Lung (tissue), 11 donors: ENCODE measurements at regions not wholly inside any gene's neighbourhood (a gene's known extent, or its start where the extent isn't known, plus 50 kb on each side); places are given as distances from the start of the nearest gene placed in this dataset.

Source experiments
- ATAC-seq: fragments of 200-7000 bp; cut with Tn5 transposase; one replicate; pipeline ENCODE4 v1.9.1; 2020; ENCODE audit warnings: moderate number of reproducible peaks; ENCODE audit not compliant: insufficient read depth, low FRiP score
- DNase-seq, 3 donors: peaks; one replicate each; pipeline ENCODE4 v3.0.0-alpha.2; 2013 to 2017
- H3K27ac ChIP-seq, 2 donors: one replicate each; pipeline ENCODE4 v1.5.1; 2013; ENCODE audit warnings: mild to moderate bottlenecking in 2 of 2, moderate library complexity in 2 of 2, control low read depth in 1 of 2, inconsistent platforms in 1 of 2, low read depth in 1 of 2, low read length in 1 of 2
- H3K27me3 ChIP-seq, 3 donors: one replicate each; pipeline ENCODE4 v1.5.1; 2013; ENCODE audit warnings: low read length in 2 of 3; ENCODE audit not compliant: control insufficient read depth in 3 of 3, insufficient read depth in 3 of 3
- H3K36me3 ChIP-seq, 4 donors: one replicate each; pipeline ENCODE4 v1.5.1; 2013; ENCODE audit warnings: low read length in 4 of 4, mild to moderate bottlenecking in 1 of 4, moderate library complexity in 1 of 4; ENCODE audit not compliant: control insufficient read depth in 4 of 4, insufficient read depth in 4 of 4
- H3K4me1 ChIP-seq, 5 donors: one replicate each; pipeline ENCODE4 v1.5.1; 2013; ENCODE audit warnings: low read length in 5 of 5, mild to moderate bottlenecking in 2 of 5, moderate library complexity in 1 of 5; ENCODE audit not compliant: control insufficient read depth in 5 of 5, insufficient read depth in 5 of 5
- H3K4me3 ChIP-seq: one replicate; pipeline ENCODE4 v1.5.1; 2013; ENCODE audit warnings: mild to moderate bottlenecking, control low read depth, moderate library complexity
- H3K9ac ChIP-seq, 2 donors: one replicate each; pipeline ENCODE4 v1.5.1; 2013; ENCODE audit warnings: low read length in 2 of 2, control low read depth in 1 of 2; ENCODE audit not compliant: insufficient read depth in 1 of 2
- H3K9me3 ChIP-seq, 4 donors: one replicate each; pipeline ENCODE4 v1.5.1; 2013; ENCODE audit warnings: low read length in 3 of 4, mild to moderate bottlenecking in 1 of 4, moderate library complexity in 1 of 4; ENCODE audit not compliant: control insufficient read depth in 4 of 4, insufficient read depth in 3 of 4
- WGBS, 2 donors: extraction: QIAGEN DNeasy Blood & Tissue Kit; methylation state at CpG; one replicate each; pipeline ENCODE4 v1.1.7; 2013; 5-methylcytosine and 5-hydroxymethylcytosine counted together
- TF ChIP-seq, protein P1 (sequence below): IDR thresholded peaks from 2 replicates; pipeline ENCODE4 v1.5.1; 2012; ENCODE audit warnings: mild to moderate bottlenecking; ENCODE audit errors: control extremely low read depth, extremely low read depth
- donor health status: control.
- donor health status: control.
- donor health status: Bipolar disorder and iron deficiency.
- donor health status: healthy.
- donor health status: DM: yes; HTN: yes; CAD: no.

DNA sequence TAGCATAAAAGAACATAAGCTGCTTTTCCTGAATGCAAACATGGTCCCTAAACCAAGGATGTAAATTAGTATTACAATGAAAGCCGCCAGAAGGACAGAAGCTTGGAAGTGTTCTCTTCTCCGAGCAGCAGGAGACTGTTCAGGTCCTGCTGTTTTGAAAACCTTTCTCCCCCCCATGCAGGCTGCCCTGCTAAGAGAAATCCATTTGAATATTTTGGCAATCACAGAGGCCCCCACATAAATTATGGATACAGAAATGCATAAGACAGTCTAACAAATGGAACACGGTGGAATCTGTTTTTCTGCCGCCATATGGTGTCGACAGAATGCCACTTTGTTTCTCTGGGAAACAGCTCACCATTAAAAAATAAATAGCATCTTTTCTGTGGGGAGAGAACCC is 600.4 kb upstream of the KLHL29 start:
- 73 to 80% methylated on average over 5 of the region's 5 CpGs for WGBS, 2 donors
- no peaks in the 10 kb centered on the region for H3K9me3 ChIP-seq
- H3K36me3 ChIP-seq = no peaks in the 10 kb centered on the region
- no peak overlapping the region for H3K9ac ChIP-seq
- H3K4me1 ChIP-seq = no peaks in the 10 kb centered on the region
- H3K27ac ChIP-seq = no peak overlapping the region
- peak in 2 of 3 donors; percentile 2 for DNase-seq
- TF ChIP-seq, protein P1, sequence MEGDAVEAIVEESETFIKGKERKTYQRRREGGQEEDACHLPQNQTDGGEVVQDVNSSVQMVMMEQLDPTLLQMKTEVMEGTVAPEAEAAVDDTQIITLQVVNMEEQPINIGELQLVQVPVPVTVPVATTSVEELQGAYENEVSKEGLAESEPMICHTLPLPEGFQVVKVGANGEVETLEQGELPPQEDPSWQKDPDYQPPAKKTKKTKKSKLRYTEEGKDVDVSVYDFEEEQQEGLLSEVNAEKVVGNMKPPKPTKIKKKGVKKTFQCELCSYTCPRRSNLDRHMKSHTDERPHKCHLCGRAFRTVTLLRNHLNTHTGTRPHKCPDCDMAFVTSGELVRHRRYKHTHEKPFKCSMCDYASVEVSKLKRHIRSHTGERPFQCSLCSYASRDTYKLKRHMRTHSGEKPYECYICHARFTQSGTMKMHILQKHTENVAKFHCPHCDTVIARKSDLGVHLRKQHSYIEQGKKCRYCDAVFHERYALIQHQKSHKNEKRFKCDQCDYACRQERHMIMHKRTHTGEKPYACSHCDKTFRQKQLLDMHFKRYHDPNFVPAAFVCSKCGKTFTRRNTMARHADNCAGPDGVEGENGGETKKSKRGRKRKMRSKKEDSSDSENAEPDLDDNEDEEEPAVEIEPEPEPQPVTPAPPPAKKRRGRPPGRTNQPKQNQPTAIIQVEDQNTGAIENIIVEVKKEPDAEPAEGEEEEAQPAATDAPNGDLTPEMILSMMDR = no peak
- no peaks in the 10 kb centered on the region for H3K27me3 ChIP-seq
- ATAC-seq = no peak
- no peak overlapping the region for H3K4me3 ChIP-seq

DNA sequence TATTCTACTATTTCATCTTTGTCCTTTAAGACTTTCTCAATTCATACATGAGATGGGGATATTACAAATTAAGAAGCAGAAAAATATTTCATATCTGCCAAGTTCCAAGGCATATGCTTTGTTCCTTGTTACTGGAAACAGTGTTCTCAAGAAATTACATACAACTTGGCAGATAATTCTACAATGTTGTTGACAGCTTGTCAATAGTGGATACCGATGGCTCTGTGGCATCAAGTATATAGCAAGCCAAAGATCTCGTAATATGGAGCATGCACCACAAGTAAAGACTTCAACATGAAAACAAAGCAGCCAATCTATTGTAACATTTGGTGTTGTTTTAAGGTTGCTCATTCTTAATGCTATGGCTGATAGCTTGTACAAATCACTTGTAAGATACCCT is 598.2 kb upstream of the KLHL29 start:
- no peaks in the 10 kb centered on the region for H3K27me3 ChIP-seq
- DNase-seq (no peak), ATAC-seq (no peak)
- H3K9ac ChIP-seq = no peak overlapping the region
- no peak overlapping the region for H3K4me3 ChIP-seq
- no peaks in the 10 kb centered on the region for H3K4me1 ChIP-seq
- H3K27ac ChIP-seq = no peak overlapping the region
- no peaks in the 10 kb centered on the region for H3K9me3 ChIP-seq
- 89 to 91% methylated on average over 2 of the region's 2 CpGs for WGBS, 2 donors
- TF ChIP-seq, protein P1 = no peak
- H3K36me3 ChIP-seq = no peaks in the 10 kb centered on the region

DNA sequence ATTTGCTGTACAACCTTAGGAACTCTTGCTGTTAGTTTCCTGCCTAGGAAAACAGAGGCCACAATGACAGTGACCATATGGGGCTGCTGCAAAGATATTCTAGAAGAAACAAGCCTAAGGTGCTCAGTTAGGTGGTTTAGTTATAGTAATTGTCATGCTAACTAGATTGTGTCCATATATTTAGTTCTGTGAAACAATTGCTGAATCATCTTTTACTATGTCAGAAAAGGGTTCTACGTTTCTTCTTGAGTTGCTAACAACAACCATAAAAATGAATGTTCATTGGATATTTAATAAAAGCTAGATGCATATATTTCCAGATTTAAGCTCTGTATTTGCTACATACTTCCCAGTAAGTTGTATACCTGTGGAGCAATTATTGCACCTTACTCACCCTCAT is 597.2 kb upstream of the KLHL29 start:
- 70 to 74% methylated on average over 1 of the region's 1 CpG for WGBS, 2 donors
- Histone ChIP-seq H3K27ac (no peak overlapping the region), H3K36me3 (no peaks in the 10 kb centered on the region), H3K27me3 (no peaks in the 10 kb centered on the region), H3K4me3 (no peak overlapping the region), H3K4me1 (no peaks in the 10 kb centered on the region), H3K9ac (no peak overlapping the region), H3K9me3 (no peaks in the 10 kb centered on the region)
- DNase-seq (no peak), ATAC-seq (no peak)
- TF ChIP-seq, protein P1 = no peak

DNA sequence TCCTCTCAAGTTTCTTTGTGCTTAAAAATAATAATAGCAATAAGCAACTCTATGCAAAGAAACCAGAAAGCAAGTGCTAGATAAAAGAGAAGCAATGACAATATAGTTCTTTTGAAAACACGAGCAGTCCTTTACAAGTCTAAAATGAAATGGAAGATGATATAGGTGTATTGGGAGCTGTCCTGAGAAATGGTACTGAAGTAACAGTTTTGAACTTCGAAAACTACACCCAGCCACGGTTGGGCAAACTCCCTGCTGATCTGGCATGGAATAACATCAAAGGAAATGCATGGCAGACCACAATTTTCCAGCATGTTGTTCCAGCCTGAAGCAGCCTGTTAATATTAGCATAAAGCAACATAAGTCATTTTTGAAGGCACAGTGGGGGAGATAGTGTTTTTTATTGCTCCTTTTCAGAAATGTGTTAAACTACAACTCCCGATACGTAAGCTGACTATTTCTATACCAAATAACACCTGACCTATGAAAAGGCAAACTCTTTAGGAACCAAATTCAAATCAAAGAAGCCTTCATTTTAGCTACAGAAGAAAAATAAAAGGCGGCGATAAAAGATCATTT is 596.1 kb upstream of the KLHL29 start:
- TF ChIP-seq, protein P1 = no peak
- Histone ChIP-seq H3K4me1 (no peaks in the 10 kb centered on the region), H3K27ac (no peak overlapping the region), H3K27me3 (no peaks in the 10 kb centered on the region), H3K9ac (no peak overlapping the region), H3K4me3 (no peak overlapping the region), H3K36me3 (no peaks in the 10 kb centered on the region), H3K9me3 (no peaks in the 10 kb centered on the region)
- WGBS, 2 donors = 75 to 85% methylated on average over 7 of the region's 7 CpGs
- no peak for ATAC-seq
- DNase-seq = peak in 2 of 3 donors; percentile 18 to 22
